ENCODE measurements at regions not wholly inside any gene's neighbourhood (a gene's known extent, or its start where the extent isn't known, plus 50 kb on each side); places are given as distances from the start of the nearest gene placed in this dataset.

GRCh38 chr4:136583567-136583966 lies 948.7 kb downstream of the PCDH18 start:
- no peak overlapping the region for H3K4me3 ChIP-seq (replicated peaks; ENCODE audit: low read depth, low read length)
- DNase-seq (ENCODE audit: low read depth), result no peak
- TF ChIP-seq, protein P1, sequence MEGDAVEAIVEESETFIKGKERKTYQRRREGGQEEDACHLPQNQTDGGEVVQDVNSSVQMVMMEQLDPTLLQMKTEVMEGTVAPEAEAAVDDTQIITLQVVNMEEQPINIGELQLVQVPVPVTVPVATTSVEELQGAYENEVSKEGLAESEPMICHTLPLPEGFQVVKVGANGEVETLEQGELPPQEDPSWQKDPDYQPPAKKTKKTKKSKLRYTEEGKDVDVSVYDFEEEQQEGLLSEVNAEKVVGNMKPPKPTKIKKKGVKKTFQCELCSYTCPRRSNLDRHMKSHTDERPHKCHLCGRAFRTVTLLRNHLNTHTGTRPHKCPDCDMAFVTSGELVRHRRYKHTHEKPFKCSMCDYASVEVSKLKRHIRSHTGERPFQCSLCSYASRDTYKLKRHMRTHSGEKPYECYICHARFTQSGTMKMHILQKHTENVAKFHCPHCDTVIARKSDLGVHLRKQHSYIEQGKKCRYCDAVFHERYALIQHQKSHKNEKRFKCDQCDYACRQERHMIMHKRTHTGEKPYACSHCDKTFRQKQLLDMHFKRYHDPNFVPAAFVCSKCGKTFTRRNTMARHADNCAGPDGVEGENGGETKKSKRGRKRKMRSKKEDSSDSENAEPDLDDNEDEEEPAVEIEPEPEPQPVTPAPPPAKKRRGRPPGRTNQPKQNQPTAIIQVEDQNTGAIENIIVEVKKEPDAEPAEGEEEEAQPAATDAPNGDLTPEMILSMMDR (IDR thresholded peaks at IDR 0.05; ENCODE audit: low read length, missing control alignments), result no peak

DNA sequence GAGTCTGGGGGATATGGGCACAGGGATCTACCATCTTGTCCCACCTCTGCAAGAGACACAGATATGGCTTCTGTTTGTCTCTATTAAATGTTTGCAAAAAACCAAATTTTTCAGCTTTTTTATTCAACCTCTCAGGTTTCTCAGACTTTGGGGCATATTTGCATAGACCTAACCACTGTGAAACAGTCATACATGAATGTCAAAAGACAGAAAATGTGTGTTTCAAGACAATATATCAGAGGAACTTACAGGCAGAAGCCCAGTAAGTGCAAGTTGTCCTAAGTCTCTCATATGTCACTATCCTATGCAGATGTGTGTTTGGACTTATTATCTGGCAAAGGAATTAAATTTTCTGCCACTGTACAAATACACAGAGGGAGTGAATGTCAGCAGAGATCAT lies 951.2 kb downstream of the PCDH18 start:
- H3K4me3 ChIP-seq (replicated peaks; ENCODE audit: low read depth, low read length), result no peak overlapping the region
- DNase-seq (ENCODE audit: low read depth), result no peak
- TF ChIP-seq, protein P1 (IDR thresholded peaks at IDR 0.05; ENCODE audit: low read length, missing control alignments), result no peak

GRCh38 chr4:136575146-136575545 lies 957.1 kb downstream of the PCDH18 start:
- no peak for DNase-seq (ENCODE audit: low read depth)
- no peak overlapping the region for H3K4me3 ChIP-seq (replicated peaks; ENCODE audit: low read depth, low read length)
- TF ChIP-seq, protein P1 (IDR thresholded peaks at IDR 0.05; ENCODE audit: low read length, missing control alignments), result no peak

DNA sequence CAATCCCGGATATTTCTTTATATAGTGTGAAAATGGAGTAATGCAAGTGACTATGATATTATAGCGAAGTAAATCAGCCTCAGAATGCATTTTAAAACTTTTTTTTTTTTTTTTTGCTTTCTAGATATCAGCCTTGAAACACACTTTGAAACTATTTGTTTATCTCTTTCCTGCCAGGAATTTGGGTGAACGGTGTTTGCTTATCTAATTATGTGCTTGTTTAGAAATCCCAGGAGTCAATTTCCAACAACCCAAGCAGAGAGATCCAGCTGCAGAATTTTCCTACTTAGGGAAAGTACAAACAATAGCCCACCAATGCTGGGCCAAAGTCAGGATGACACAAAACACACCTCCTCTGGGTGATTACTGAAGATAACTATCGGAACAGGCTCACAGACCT lies 958.8 kb downstream of the PCDH18 start:
- TF ChIP-seq, protein P1 (IDR thresholded peaks at IDR 0.05; ENCODE audit: low read length, missing control alignments), result no peak
- H3K4me3 ChIP-seq (replicated peaks; ENCODE audit: low read depth, low read length), result no peak overlapping the region
- no peak for DNase-seq (ENCODE audit: low read depth)

- DNase-seq (ENCODE audit: low read depth), result no peak
- H3K4me3 ChIP-seq (replicated peaks; ENCODE audit: low read depth, low read length), result no peak overlapping the region
- TF ChIP-seq, protein P1 (IDR thresholded peaks at IDR 0.05; ENCODE audit: low read length, missing control alignments), result no peak
These were observed 961.0 kb downstream of the PCDH18 start for GRCh38 chr4:136571315-136571714.

GRCh38 chr4:136562834-136563233 lies 969.5 kb downstream of the PCDH18 start:
- peak; percentile 54 for DNase-seq (ENCODE audit: low read depth)
- no peak overlapping the region for H3K4me3 ChIP-seq (replicated peaks; ENCODE audit: low read depth, low read length)
- TF ChIP-seq, protein P1 (IDR thresholded peaks at IDR 0.05; ENCODE audit: low read length, missing control alignments), result no peak

DNA sequence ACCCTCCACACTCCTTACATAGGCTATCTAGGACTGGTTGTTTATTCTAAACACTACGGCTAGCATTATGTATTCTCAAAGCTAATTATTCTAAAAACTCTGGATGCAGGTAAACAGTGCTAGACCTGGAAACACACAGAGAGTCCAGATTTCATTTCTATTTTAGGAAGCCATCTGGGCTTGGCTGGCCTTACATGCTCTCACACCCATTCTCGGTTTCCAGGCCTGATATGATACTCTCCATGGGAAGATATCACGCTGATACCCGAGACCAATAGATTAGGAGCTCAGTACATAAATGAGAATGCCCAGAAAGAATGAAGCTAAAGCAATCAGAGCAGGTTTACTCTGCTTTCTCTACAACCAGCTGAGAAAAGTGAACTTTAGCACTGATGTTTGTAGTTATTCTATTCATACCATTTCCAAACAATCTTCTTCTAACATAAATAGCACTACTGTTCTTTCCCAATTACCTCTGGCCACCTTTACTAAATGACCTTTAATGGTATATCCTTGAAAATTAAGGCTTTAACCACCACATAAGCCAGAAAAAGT lies 973.3 kb downstream of the PCDH18 start:
- H3K4me3 ChIP-seq (replicated peaks; ENCODE audit: low read depth, low read length), result no peak overlapping the region
- TF ChIP-seq, protein P1 (IDR thresholded peaks at IDR 0.05; ENCODE audit: low read length, missing control alignments), result no peak
- DNase-seq (ENCODE audit: low read depth), result no peak

Data from fibroblast of pulmonary artery (primary cell).